ENCODE measurements at regions not wholly inside any gene's neighbourhood (a gene's known extent, or its start where the extent isn't known, plus 50 kb on each side); places are given as distances from the start of the nearest gene placed in this dataset.

DNA sequence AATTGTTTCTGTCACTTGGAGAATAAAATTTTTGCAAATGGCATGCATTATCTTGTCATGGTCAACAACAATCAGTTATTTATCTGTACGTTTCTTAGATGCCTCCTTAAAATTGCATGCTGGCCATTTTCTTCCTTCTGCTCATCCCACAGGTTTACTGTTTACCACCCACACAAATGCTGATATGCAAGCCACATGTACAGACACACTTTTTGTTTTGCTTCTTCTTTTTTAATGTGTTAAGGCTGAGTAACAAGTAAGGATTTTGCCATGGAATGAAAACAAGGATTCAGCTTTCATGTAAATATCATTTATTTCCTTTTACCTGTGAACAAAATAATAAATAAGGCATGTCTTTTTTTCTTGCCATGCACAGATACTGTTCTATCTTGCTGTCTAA is 1077.1 kb upstream of the ZEB2 start:
- H3K4me1 ChIP-seq (ENCODE audit: control insufficient read depth in 1 of 2, insufficient read depth in 2 of 2, low read length in 2 of 2), result no peaks in the 10 kb centered on the region
- no peak overlapping the region for H3K4me3 ChIP-seq (replicated peaks in 1 of 2; ENCODE audit: low read depth in 1 of 2, low read length in 2 of 2)
- H3K27me3 ChIP-seq (ENCODE audit: insufficient read depth, low read length), result no peaks in the 10 kb centered on the region
- intact Hi-C loops (cut with micrococcal nuclease), result no loop called here
- H3K9me3 ChIP-seq (ENCODE audit: control insufficient read depth in 1 of 2, insufficient read depth in 1 of 2, low read depth in 1 of 2, low read length in 2 of 2), result no peaks in the 10 kb centered on the region
- H3K79me2 ChIP-seq (ENCODE audit: insufficient read depth, low read length), result no peaks in the 10 kb centered on the region
- no peak overlapping the region for H2AFZ ChIP-seq (ENCODE audit: low read depth, low read length, poor library complexity, severe bottlenecking)
- CTCF ChIA-PET, result interaction anchor here (0.7 kb wide), 1 partner anchor 60 kb away, joined by 3 read pairs; no protein-coding TSS in a partner anchor
- BruUV-seq (replicated peaks), result no TSS peak
- no peak overlapping the region for H3K9ac ChIP-seq (ENCODE audit: low read length)
- POLR2A ChIA-PET, result no interaction called here
- ATAC-seq, result no peak
- H3K36me3 ChIP-seq (ENCODE audit: control insufficient read depth in 1 of 2, insufficient read depth in 2 of 2, low read length in 2 of 2), result no peaks in the 10 kb centered on the region
- no peak for DNase-seq (ENCODE audit: low read depth, low spot score)
- no peak overlapping the region for H3K27ac ChIP-seq (ENCODE audit: low read depth, low read length)
- TF ChIP-seq ZNF274 (IDR thresholded peaks at IDR 0.05; ENCODE audit: low read depth, low read length) (no peak), SRF (IDR thresholded peaks at IDR 0.05; ENCODE audit: low read depth) (no peak), EGR1 (IDR thresholded peaks at IDR 0.05; ENCODE audit: low read depth) (no peak), POLR2A (IDR thresholded peaks at IDR 0.05; ENCODE audit: borderline replicate concordance, extremely low read depth, insufficient read depth, insufficient read length) (no peak), EZH2 (IDR thresholded peaks at IDR 0.05) (no peak), CEBPB (IDR thresholded peaks at IDR 0.05; ENCODE audit: low read depth) (no peak), ELF1 (IDR thresholded peaks at IDR 0.05; ENCODE audit: borderline replicate concordance, low read depth) (no peak), JUND (IDR thresholded peaks at IDR 0.05) (no peak), FOSL1 (IDR thresholded peaks at IDR 0.05; ENCODE audit: low read depth) (no peak), YY1 (IDR thresholded peaks at IDR 0.05; ENCODE audit: extremely low read depth, insufficient replicate concordance, low read depth, low read length) (no peak), SIN3A (IDR thresholded peaks at IDR 0.05; ENCODE audit: low read depth) (no peak)
- TF ChIP-seq, protein P1, sequence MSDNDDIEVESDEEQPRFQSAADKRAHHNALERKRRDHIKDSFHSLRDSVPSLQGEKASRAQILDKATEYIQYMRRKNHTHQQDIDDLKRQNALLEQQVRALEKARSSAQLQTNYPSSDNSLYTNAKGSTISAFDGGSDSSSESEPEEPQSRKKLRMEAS (IDR thresholded peaks at IDR 0.05), result no peak
- TF ChIP-seq, protein P2, sequence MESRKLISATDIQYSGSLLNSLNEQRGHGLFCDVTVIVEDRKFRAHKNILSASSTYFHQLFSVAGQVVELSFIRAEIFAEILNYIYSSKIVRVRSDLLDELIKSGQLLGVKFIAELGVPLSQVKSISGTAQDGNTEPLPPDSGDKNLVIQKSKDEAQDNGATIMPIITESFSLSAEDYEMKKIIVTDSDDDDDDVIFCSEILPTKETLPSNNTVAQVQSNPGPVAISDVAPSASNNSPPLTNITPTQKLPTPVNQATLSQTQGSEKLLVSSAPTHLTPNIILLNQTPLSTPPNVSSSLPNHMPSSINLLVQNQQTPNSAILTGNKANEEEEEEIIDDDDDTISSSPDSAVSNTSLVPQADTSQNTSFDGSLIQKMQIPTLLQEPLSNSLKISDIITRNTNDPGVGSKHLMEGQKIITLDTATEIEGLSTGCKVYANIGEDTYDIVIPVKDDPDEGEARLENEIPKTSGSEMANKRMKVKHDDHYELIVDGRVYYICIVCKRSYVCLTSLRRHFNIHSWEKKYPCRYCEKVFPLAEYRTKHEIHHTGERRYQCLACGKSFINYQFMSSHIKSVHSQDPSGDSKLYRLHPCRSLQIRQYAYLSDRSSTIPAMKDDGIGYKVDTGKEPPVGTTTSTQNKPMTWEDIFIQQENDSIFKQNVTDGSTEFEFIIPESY (IDR thresholded peaks at IDR 0.05; ENCODE audit: extremely low read depth, insufficient replicate concordance, low read length), result no peak
- TF ChIP-seq, protein P3, sequence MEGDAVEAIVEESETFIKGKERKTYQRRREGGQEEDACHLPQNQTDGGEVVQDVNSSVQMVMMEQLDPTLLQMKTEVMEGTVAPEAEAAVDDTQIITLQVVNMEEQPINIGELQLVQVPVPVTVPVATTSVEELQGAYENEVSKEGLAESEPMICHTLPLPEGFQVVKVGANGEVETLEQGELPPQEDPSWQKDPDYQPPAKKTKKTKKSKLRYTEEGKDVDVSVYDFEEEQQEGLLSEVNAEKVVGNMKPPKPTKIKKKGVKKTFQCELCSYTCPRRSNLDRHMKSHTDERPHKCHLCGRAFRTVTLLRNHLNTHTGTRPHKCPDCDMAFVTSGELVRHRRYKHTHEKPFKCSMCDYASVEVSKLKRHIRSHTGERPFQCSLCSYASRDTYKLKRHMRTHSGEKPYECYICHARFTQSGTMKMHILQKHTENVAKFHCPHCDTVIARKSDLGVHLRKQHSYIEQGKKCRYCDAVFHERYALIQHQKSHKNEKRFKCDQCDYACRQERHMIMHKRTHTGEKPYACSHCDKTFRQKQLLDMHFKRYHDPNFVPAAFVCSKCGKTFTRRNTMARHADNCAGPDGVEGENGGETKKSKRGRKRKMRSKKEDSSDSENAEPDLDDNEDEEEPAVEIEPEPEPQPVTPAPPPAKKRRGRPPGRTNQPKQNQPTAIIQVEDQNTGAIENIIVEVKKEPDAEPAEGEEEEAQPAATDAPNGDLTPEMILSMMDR (IDR thresholded peaks at IDR 0.05 in 2 of 3, conservative IDR thresholded peaks at IDR 0.05 in 1 of 3; ENCODE audit: borderline replicate concordance in 1 of 3, insufficient read depth in 1 of 3, low read depth in 2 of 3, low read length in 2 of 3), result no peak
- H4K20me1 ChIP-seq (ENCODE audit: insufficient read depth), result no peaks in the 10 kb centered on the region
- H3K4me2 ChIP-seq (ENCODE audit: low read length), result no peak overlapping the region
- no peaks in the 10 kb centered on the region for H3K9me2 ChIP-seq (ENCODE audit: insufficient read depth)
- RAD21 ChIA-PET (ENCODE audit: low non-redundant PET in 1 of 2, low total read pairs in 2 of 2, uncharacterized antibody in 2 of 2, unreplicated experiment in 2 of 2), result no interaction called here
